ENCODE measurements at regions not wholly inside any gene's neighbourhood (a gene's known extent, or its start where the extent isn't known, plus 50 kb on each side); places are given as distances from the start of the nearest gene placed in this dataset.

- Histone ChIP-seq H3K4me1 (no peaks in the 10 kb centered on the region), H3K27ac (no peak overlapping the region), H3K4me3 (no peak overlapping the region), H3K4me2 (no peak overlapping the region), H3K9me3 (no peaks in the 10 kb centered on the region)
- DNase-seq (ENCODE audit: low read depth in 1 of 2, low spot score in 1 of 2) = no peak
- no peak for FAIRE-seq
- no peak for TF ChIP-seq CHD2 (IDR thresholded peaks at IDR 0.05; ENCODE audit: low read length, partially characterized antibody)
- TF ChIP-seq HOXB5 (CRISPR knock-in tag; IDR thresholded peaks at IDR 0.05) = no peak
- no peak for TF ChIP-seq RARB (CRISPR knock-in tag; IDR thresholded peaks at IDR 0.05)
- no peak for TF ChIP-seq MAFK (IDR thresholded peaks at IDR 0.05; ENCODE audit: partially characterized antibody)
- no peak for TF ChIP-seq ZNF302 (CRISPR knock-in tag; IDR thresholded peaks at IDR 0.05)
- no peak for TF ChIP-seq PHF8 (IDR thresholded peaks at IDR 0.05; ENCODE audit: borderline replicate concordance, low read depth)
- no peak for TF ChIP-seq RAD21 (conservative IDR thresholded peaks at IDR 0.05 in 1 of 2, IDR thresholded peaks at IDR 0.05 in 1 of 2)
- TF ChIP-seq ESRRA (IDR thresholded peaks at IDR 0.05; ENCODE audit: borderline replicate concordance, low read length) = no peak
- TF ChIP-seq EHMT2 (IDR thresholded peaks at IDR 0.05; ENCODE audit: low read depth) = no peak
- TF ChIP-seq BCL3 (IDR thresholded peaks at IDR 0.05) = no peak
- TF ChIP-seq USF2 (IDR thresholded peaks at IDR 0.05) = no peak
- TF ChIP-seq KDM5A (IDR thresholded peaks at IDR 0.05) = no peak
- no peak for TF ChIP-seq ZFP36 (IDR thresholded peaks at IDR 0.05; ENCODE audit: borderline replicate concordance, partially characterized antibody)
- TF ChIP-seq ATOH8 (CRISPR knock-in tag; IDR thresholded peaks at IDR 0.05; ENCODE audit: low read depth) = no peak
- POLR2A ChIA-PET = no interaction called here
- 8% methylated on average over 1 of the region's 1 CpG for WGBS (ENCODE audit: missing lambda C conversion rate)
- CTCF ChIA-PET = interaction anchor here (0.8 kb wide), 1 partner anchor 14 kb away, joined by 3 read pairs; no protein-coding TSS in a partner anchor
- no peak for ATAC-seq
Observed at GRCh38 chr3:20658491-20658890, 472.5 kb upstream of the SGO1 start.

GRCh38 chr3:20657560-20657959, 471.6 kb upstream of the SGO1 start:
- WGBS (ENCODE audit: missing lambda C conversion rate) = 54% methylated on average over 4 of the region's 4 CpGs
- Histone ChIP-seq H3K4me3 (no peak overlapping the region), H3K4me1 (no peaks in the 10 kb centered on the region), H3K9me3 (no peaks in the 10 kb centered on the region), H3K27ac (no peak overlapping the region), H3K4me2 (no peak overlapping the region)
- FAIRE-seq (no peak), ATAC-seq (no peak), DNase-seq (ENCODE audit: low read depth in 1 of 2, low spot score in 1 of 2) (no peak)
- POLR2A ChIA-PET = no interaction called here
- TF ChIP-seq PBX3 (IDR thresholded peaks at IDR 0.05) (no peak), POLR2AphosphoS2 (conservative IDR thresholded peaks at IDR 0.05; ENCODE audit: low read length) (no peak), ZNF302 (CRISPR knock-in tag; IDR thresholded peaks at IDR 0.05) (no peak), ZC3H11A (IDR thresholded peaks at IDR 0.05) (no peak), TFCP2L1 (CRISPR knock-in tag; IDR thresholded peaks at IDR 0.05) (no peak), SMC3 (IDR thresholded peaks at IDR 0.05) (no peak), MAFK (IDR thresholded peaks at IDR 0.05; ENCODE audit: partially characterized antibody) (peak; percentile 92), NFE2L2 (conservative IDR thresholded peaks at IDR 0.05; ENCODE audit: low read length) (peak; percentile 92)
- CTCF ChIA-PET = interaction anchor here (0.6 to 0.8 kb wide), 2 partner anchors 15 to 573 kb away, joined by 3 read pairs; no protein-coding TSS in a partner anchor

Measured in A549 (cell line).